ENCODE measurements at regions not wholly inside any gene's neighbourhood (a gene's known extent, or its start where the extent isn't known, plus 50 kb on each side); places are given as distances from the start of the nearest gene placed in this dataset.

DNA sequence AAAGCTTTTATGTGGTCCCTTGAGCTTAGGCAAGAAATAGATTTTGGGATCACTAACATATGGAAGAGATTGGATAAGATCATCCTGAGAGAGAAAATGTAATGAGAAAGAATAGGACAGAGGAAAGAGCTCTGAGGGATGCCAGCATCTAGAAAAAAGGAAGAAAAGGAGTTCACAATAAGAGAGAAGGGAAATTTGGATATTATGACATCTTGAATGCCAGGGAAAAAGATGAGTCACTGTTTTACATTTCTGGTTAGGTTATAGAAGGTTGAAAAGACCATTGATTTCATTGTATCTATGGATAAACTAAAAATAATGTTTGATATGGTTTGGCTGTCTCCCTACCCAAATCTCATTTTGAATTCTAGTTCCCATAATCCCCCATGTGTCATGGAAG is 208.5 kb downstream of the MAD2L1 start:
- H3K4me1 ChIP-seq: no peaks in the 10 kb centered on the region
- no peaks in the 10 kb centered on the region for H3K27me3 ChIP-seq
- H3K36me3 ChIP-seq: no peaks in the 10 kb centered on the region
- TF ChIP-seq EP300 (IDR thresholded peaks at IDR 0.05) (no peak), POLR2A (IDR thresholded peaks at IDR 0.05) (no peak), POLR2AphosphoS5 (IDR thresholded peaks at IDR 0.05) (no peak)
- TF ChIP-seq, protein P1, sequence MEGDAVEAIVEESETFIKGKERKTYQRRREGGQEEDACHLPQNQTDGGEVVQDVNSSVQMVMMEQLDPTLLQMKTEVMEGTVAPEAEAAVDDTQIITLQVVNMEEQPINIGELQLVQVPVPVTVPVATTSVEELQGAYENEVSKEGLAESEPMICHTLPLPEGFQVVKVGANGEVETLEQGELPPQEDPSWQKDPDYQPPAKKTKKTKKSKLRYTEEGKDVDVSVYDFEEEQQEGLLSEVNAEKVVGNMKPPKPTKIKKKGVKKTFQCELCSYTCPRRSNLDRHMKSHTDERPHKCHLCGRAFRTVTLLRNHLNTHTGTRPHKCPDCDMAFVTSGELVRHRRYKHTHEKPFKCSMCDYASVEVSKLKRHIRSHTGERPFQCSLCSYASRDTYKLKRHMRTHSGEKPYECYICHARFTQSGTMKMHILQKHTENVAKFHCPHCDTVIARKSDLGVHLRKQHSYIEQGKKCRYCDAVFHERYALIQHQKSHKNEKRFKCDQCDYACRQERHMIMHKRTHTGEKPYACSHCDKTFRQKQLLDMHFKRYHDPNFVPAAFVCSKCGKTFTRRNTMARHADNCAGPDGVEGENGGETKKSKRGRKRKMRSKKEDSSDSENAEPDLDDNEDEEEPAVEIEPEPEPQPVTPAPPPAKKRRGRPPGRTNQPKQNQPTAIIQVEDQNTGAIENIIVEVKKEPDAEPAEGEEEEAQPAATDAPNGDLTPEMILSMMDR (IDR thresholded peaks at IDR 0.05): no peak
- H3K4me3 ChIP-seq: no peak overlapping the region
- no peaks in the 10 kb centered on the region for H3K9me3 ChIP-seq
- no peak for DNase-seq (ENCODE audit: low spot score in 2 of 2)
- H3K27ac ChIP-seq: no peak overlapping the region

DNA sequence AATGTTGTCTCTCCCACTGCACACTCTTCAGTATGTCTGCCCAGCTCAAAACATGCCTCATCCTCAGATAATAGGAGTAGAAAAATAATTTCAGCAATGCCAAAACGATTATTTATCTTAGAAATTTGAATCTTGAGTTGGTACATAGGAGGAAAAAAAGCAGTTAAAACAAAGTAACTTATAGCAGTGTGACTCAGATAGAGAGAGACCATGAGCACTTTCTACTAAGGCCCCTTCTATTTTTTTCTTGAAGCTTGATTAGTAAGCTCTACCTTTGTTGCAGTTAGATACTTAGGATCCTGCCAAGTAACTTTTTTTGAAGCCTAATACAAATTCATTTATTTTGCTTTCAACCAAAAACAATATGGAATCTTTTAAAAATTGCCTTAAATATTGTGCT is 212.3 kb downstream of the MAD2L1 start:
- H3K9me3 ChIP-seq: no peaks in the 10 kb centered on the region
- H3K27me3 ChIP-seq: no peaks in the 10 kb centered on the region
- WGBS: 30% methylated on average over 1 of the region's 1 CpG
- no peak for DNase-seq (ENCODE audit: low spot score in 2 of 2)
- H3K36me3 ChIP-seq: no peaks in the 10 kb centered on the region
- H3K4me1 ChIP-seq: no peaks in the 10 kb centered on the region
- no peak overlapping the region for H3K4me3 ChIP-seq
- H3K27ac ChIP-seq: no peak overlapping the region
- TF ChIP-seq POLR2AphosphoS5 (IDR thresholded peaks at IDR 0.05) (no peak), POLR2A (IDR thresholded peaks at IDR 0.05) (no peak), EP300 (IDR thresholded peaks at IDR 0.05) (no peak)
- TF ChIP-seq, protein P1 (IDR thresholded peaks at IDR 0.05): no peak

DNA sequence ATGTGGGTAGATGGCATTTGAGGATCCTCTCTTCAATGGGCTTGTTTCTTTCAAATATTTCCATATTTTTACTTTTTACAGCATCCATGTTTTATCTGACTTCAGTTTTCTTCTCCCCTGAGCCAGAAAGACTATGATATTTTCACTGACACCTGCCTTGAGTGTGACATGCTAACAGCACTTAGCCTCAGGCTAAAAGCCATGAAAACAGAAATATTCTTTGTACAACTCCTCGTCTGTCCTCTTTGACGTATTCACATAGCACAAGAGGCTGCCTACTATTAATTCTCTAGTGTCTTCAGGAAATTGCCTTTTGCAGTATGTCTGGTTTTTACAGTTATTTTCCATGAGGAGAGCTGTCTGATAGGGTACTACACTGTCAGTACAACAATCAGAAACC is 215.0 kb downstream of the MAD2L1 start:
- no peak overlapping the region for H3K4me3 ChIP-seq
- no peak for TF ChIP-seq EP300 (IDR thresholded peaks at IDR 0.05)
- no peak for TF ChIP-seq POLR2A (IDR thresholded peaks at IDR 0.05)
- no peak for TF ChIP-seq POLR2AphosphoS5 (IDR thresholded peaks at IDR 0.05)
- TF ChIP-seq, protein P1 (IDR thresholded peaks at IDR 0.05): no peak
- H3K4me1 ChIP-seq: no peaks in the 10 kb centered on the region
- H3K27me3 ChIP-seq: no peaks in the 10 kb centered on the region
- no peak overlapping the region for H3K27ac ChIP-seq
- no peak for DNase-seq (ENCODE audit: low spot score in 2 of 2)
- WGBS: 56% methylated on average over 2 of the region's 2 CpGs
- no peaks in the 10 kb centered on the region for H3K36me3 ChIP-seq
- H3K9me3 ChIP-seq: no peaks in the 10 kb centered on the region

DNA sequence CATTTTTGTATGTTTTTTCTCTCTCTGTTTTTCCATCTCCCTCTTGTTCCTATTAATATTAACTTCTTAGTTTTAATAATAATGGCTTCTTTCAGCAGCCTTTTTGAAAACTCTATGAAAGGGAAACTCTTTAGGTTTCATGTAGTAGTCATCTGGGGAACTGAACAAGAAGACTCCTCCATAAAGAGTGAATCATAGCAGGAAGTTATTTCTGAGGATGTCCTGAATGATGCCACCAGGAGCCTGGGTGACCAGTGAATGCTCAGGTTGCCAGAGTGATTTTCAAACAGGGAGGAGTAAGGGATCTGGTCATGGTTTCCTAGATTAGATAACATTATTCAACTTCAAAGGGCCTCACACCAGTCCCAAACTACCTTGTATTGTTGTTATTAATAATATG is 212.8 kb upstream of the PDE5A start:
- Histone ChIP-seq H3K27me3 (no peaks in the 10 kb centered on the region), H3K4me1 (no peaks in the 10 kb centered on the region), H3K36me3 (no peaks in the 10 kb centered on the region), H3K9me3 (peaks cover 3% of the 10 kb centered on the region), H3K4me3 (no peak overlapping the region), H3K27ac (no peak overlapping the region)
- DNase-seq (ENCODE audit: low spot score in 2 of 2): no peak
- TF ChIP-seq EP300 (IDR thresholded peaks at IDR 0.05) (no peak), POLR2A (IDR thresholded peaks at IDR 0.05) (no peak), POLR2AphosphoS5 (IDR thresholded peaks at IDR 0.05) (no peak)
- TF ChIP-seq, protein P1 (IDR thresholded peaks at IDR 0.05): no peak

DNA sequence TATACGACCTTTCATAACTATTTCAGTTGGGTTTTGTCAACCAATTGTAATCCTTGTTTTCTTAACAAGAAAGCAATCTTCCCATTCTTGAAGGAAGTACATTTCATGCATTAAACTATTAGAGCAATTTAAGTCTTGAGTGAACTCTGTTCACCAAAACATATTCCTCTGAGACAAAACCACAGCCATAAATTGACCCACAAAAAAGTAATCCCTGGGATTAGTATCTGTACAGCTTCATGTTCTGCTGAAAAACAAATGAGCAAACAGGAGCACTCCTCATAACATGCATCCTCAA is 207.0 kb upstream of the PDE5A start:
- WGBS: 60% methylated on average over 1 of the region's 1 CpG
- peaks cover 3% of the 10 kb centered on the region for H3K9me3 ChIP-seq
- no peak for DNase-seq (ENCODE audit: low spot score in 2 of 2)
- H3K4me1 ChIP-seq: no peaks in the 10 kb centered on the region
- H3K4me3 ChIP-seq: no peak overlapping the region
- TF ChIP-seq EP300 (IDR thresholded peaks at IDR 0.05) (no peak), POLR2A (IDR thresholded peaks at IDR 0.05) (no peak)
- TF ChIP-seq, protein P1 (IDR thresholded peaks at IDR 0.05): no peak
- no peaks in the 10 kb centered on the region for H3K36me3 ChIP-seq
- H3K27me3 ChIP-seq: no peaks in the 10 kb centered on the region
- H3K27ac ChIP-seq: no peak overlapping the region

Data from suprapubic skin (tissue), 4 donors.